ENCODE measurements at regions not wholly inside any gene's neighbourhood (a gene's known extent, or its start where the extent isn't known, plus 50 kb on each side); places are given as distances from the start of the nearest gene placed in this dataset.

GRCh38 chr4:96025011-96025410 is 185.1 kb downstream of the PDHA2 start:
- no peaks in the 10 kb centered on the region for H3K36me3 ChIP-seq (replicated peaks; ENCODE audit: control insufficient read depth, insufficient read depth, low read length)
- H3K27me3 ChIP-seq (ENCODE audit: control insufficient read depth, insufficient read depth, low read length): no peaks in the 10 kb centered on the region
- no peak for DNase-seq
- H3K4me3 ChIP-seq (ENCODE audit: insufficient read depth, low read depth, low read length): no peak overlapping the region

GRCh38 chr4:96035727-96036126 is 195.8 kb downstream of the PDHA2 start:
- Histone ChIP-seq H3K36me3 (replicated peaks; ENCODE audit: control insufficient read depth, insufficient read depth, low read length) (no peaks in the 10 kb centered on the region), H3K27me3 (ENCODE audit: control insufficient read depth, insufficient read depth, low read length) (no peaks in the 10 kb centered on the region), H3K4me3 (ENCODE audit: insufficient read depth, low read depth, low read length) (no peak overlapping the region)
- DNase-seq: peak; percentile 2

- Histone ChIP-seq H3K27me3 (ENCODE audit: control insufficient read depth, insufficient read depth, low read length) (no peaks in the 10 kb centered on the region), H3K4me3 (ENCODE audit: insufficient read depth, low read depth, low read length) (no peak overlapping the region), H3K36me3 (replicated peaks; ENCODE audit: control insufficient read depth, insufficient read depth, low read length) (no peaks in the 10 kb centered on the region)
- DNase-seq: no peak
Measured at GRCh38 chr4:96036781-96037180, 196.9 kb downstream of the PDHA2 start.

- H3K36me3 ChIP-seq (replicated peaks; ENCODE audit: control insufficient read depth, insufficient read depth, low read length): no peaks in the 10 kb centered on the region
- H3K27me3 ChIP-seq (ENCODE audit: control insufficient read depth, insufficient read depth, low read length): no peaks in the 10 kb centered on the region
- no peak overlapping the region for H3K4me3 ChIP-seq (ENCODE audit: insufficient read depth, low read depth, low read length)
- no peak for DNase-seq
Measured at GRCh38 chr4:96037705-96038104, 197.8 kb downstream of the PDHA2 start.

- H3K27me3 ChIP-seq (ENCODE audit: control insufficient read depth, insufficient read depth, low read length): no peaks in the 10 kb centered on the region
- H3K36me3 ChIP-seq (replicated peaks; ENCODE audit: control insufficient read depth, insufficient read depth, low read length): no peaks in the 10 kb centered on the region
- H3K4me3 ChIP-seq (ENCODE audit: insufficient read depth, low read depth, low read length): no peak overlapping the region
- DNase-seq: no peak
Measured at GRCh38 chr4:96039217-96039616, 199.3 kb downstream of the PDHA2 start.

- DNase-seq: no peak
- Histone ChIP-seq H3K4me3 (ENCODE audit: insufficient read depth, low read depth, low read length) (no peak overlapping the region), H3K36me3 (replicated peaks; ENCODE audit: control insufficient read depth, insufficient read depth, low read length) (no peaks in the 10 kb centered on the region), H3K27me3 (ENCODE audit: control insufficient read depth, insufficient read depth, low read length) (no peaks in the 10 kb centered on the region)
Measured at GRCh38 chr4:96039803-96040436, 200.0 kb downstream of the PDHA2 start.

- no peaks in the 10 kb centered on the region for H3K27me3 ChIP-seq (ENCODE audit: control insufficient read depth, insufficient read depth, low read length)
- H3K4me3 ChIP-seq (ENCODE audit: insufficient read depth, low read depth, low read length): no peak overlapping the region
- no peak for DNase-seq
- H3K36me3 ChIP-seq (replicated peaks; ENCODE audit: control insufficient read depth, insufficient read depth, low read length): no peaks in the 10 kb centered on the region
Measured at GRCh38 chr4:96044971-96045370, 205.1 kb downstream of the PDHA2 start.

GRCh38 chr4:96052827-96053226 is 212.9 kb downstream of the PDHA2 start:
- Histone ChIP-seq H3K4me3 (ENCODE audit: insufficient read depth, low read depth, low read length) (no peak overlapping the region), H3K36me3 (replicated peaks; ENCODE audit: control insufficient read depth, insufficient read depth, low read length) (no peaks in the 10 kb centered on the region)
- DNase-seq: no peak

GRCh38 chr4:96056346-96056934 is 216.5 kb downstream of the PDHA2 start:
- Histone ChIP-seq H3K36me3 (replicated peaks; ENCODE audit: control insufficient read depth, insufficient read depth, low read length) (no peaks in the 10 kb centered on the region), H3K27me3 (ENCODE audit: control insufficient read depth, insufficient read depth, low read length) (no peaks in the 10 kb centered on the region), H3K4me3 (ENCODE audit: insufficient read depth, low read depth, low read length) (no peak overlapping the region)
- no peak for DNase-seq

More at GRCh38 chr4:96052827-96053226, 212.9 kb downstream of the PDHA2 start:
- no peaks in the 10 kb centered on the region for H3K27me3 ChIP-seq (ENCODE audit: control insufficient read depth, insufficient read depth, low read length)

GRCh38 chr4:96063639-96064038 is 223.7 kb downstream of the PDHA2 start:
- H3K27me3 ChIP-seq (ENCODE audit: control insufficient read depth, insufficient read depth, low read length): no peaks in the 10 kb centered on the region
- DNase-seq: no peak
- no peaks in the 10 kb centered on the region for H3K36me3 ChIP-seq (replicated peaks; ENCODE audit: control insufficient read depth, insufficient read depth, low read length)
- H3K4me3 ChIP-seq (ENCODE audit: insufficient read depth, low read depth, low read length): no peak overlapping the region

- Histone ChIP-seq H3K27me3 (ENCODE audit: control insufficient read depth, insufficient read depth, low read length) (no peaks in the 10 kb centered on the region), H3K4me3 (ENCODE audit: insufficient read depth, low read depth, low read length) (no peak overlapping the region), H3K36me3 (replicated peaks; ENCODE audit: control insufficient read depth, insufficient read depth, low read length) (no peaks in the 10 kb centered on the region)
- DNase-seq: no peak
Measured at GRCh38 chr4:96073461-96073860, 233.6 kb downstream of the PDHA2 start.

- no peaks in the 10 kb centered on the region for H3K36me3 ChIP-seq (replicated peaks; ENCODE audit: control insufficient read depth, insufficient read depth, low read length)
- no peak for DNase-seq
- H3K4me3 ChIP-seq (ENCODE audit: insufficient read depth, low read depth, low read length): no peak overlapping the region
- H3K27me3 ChIP-seq (ENCODE audit: control insufficient read depth, insufficient read depth, low read length): no peaks in the 10 kb centered on the region
Measured at GRCh38 chr4:96092151-96092705, 252.3 kb downstream of the PDHA2 start.

- Histone ChIP-seq H3K36me3 (replicated peaks; ENCODE audit: control insufficient read depth, insufficient read depth, low read length) (no peaks in the 10 kb centered on the region), H3K4me3 (ENCODE audit: insufficient read depth, low read depth, low read length) (no peak overlapping the region), H3K27me3 (ENCODE audit: control insufficient read depth, insufficient read depth, low read length) (no peaks in the 10 kb centered on the region)
- DNase-seq: no peak
Measured at GRCh38 chr4:96093057-96093456, 253.2 kb downstream of the PDHA2 start.

- DNase-seq: no peak
- no peaks in the 10 kb centered on the region for H3K27me3 ChIP-seq (ENCODE audit: control insufficient read depth, insufficient read depth, low read length)
- H3K4me3 ChIP-seq (ENCODE audit: insufficient read depth, low read depth, low read length): no peak overlapping the region
- H3K36me3 ChIP-seq (replicated peaks; ENCODE audit: control insufficient read depth, insufficient read depth, low read length): no peaks in the 10 kb centered on the region
Measured at GRCh38 chr4:96093563-96093962, 253.7 kb downstream of the PDHA2 start.

GRCh38 chr4:96094183-96094582 is 254.3 kb downstream of the PDHA2 start:
- no peak for DNase-seq
- no peak overlapping the region for H3K4me3 ChIP-seq (ENCODE audit: insufficient read depth, low read depth, low read length)
- no peaks in the 10 kb centered on the region for H3K27me3 ChIP-seq (ENCODE audit: control insufficient read depth, insufficient read depth, low read length)
- H3K36me3 ChIP-seq (replicated peaks; ENCODE audit: control insufficient read depth, insufficient read depth, low read length): no peaks in the 10 kb centered on the region

Data from H7 (cell line).